ENCODE measurements at regions not wholly inside any gene's neighbourhood (a gene's known extent, or its start where the extent isn't known, plus 50 kb on each side); places are given as distances from the start of the nearest gene placed in this dataset.

DNA sequence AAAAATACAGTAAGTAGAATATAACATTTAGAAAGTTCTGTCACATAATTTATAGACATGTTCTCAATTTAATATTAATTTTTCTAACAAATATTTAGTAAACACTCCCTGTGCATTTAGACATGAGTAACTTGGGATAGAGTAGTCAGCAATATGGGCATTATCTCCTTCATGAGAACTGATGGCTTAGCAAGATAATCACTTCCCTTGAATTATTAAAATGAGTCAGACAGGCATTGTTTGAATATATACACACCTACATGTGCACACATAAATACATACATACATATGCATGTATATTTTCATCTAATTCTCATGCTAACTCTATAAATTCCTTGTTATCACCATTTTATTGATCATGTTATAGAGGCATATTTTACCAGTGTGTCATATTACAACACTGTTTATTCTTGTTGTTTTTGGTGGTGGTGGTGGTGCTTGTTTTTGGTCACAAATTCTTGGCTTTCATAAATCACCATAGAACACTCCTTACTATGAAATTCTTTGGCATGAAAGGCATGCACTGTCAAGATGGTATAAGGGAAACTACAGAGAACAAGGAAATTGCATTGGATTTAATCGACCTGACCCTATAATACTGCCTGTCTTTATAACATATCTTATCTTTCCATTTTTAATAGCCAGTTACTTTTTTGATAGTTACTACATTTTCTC lies 434.5 kb upstream of the MANEA start:
- no peak for DNase-seq (ENCODE audit: low read depth)

- no peak for DNase-seq (ENCODE audit: low read depth)
Measured at GRCh38 chr6:95143408-95144180, 433.7 kb upstream of the MANEA start.

GRCh38 chr6:95145457-95145856 lies 431.9 kb upstream of the MANEA start:
- no peak for DNase-seq (ENCODE audit: low read depth)

DNA sequence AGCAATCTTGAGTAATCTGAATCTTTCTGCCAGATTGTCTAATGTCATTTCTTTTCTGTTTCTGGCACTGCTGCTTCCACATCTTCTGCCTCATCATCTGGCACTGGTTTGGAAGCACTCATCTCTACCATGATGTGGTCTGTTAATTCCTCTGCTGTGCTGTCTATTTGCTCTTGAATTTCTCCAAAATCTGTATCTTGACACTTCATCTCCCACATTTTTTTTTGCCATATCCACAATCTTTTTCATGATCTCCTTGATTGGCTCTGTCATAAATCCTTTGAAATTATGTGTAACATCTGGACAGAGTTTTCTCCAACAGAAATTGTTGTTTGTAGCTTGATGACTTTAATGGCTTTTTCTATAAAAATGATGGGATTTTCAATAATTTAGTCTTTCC lies 417.8 kb upstream of the MANEA start:
- DNase-seq (ENCODE audit: low read depth), result no peak

- DNase-seq (ENCODE audit: low read depth), result no peak
Measured at GRCh38 chr6:95169775-95170174, 407.6 kb upstream of the MANEA start.

DNA sequence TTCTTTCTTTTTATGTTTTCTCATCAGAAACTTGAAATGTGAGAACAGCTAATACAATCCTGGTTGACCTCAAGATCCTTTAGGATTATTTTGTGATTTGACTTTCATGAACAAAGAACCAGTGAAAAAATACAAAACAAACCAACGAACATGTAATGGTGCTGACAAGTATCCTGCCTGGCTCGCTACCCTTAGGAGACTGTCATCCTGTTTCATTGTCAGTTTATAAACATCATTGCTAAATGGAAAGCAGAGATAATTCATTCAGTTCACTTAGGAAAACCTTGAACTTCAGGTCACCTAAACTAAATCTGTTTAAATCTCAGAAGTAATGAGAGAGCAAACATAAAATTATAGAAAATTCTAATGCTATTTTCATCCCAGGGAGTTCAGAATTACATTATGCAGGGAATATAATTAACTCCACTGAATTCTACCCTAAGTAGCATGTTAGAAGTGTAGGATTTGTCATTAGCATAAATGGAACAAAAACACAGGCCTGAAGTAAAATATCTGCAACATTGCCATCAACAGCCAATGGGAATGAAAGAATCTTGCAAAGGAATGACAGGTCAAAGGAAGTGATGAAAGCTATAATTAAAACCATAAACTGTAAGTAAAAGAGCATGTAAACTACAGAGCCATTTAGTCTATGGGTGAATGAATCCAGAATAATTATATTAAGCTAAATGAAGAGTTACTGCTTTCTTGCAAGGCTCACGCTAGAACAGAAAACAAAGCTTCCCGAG lies 401.2 kb upstream of the MANEA start:
- DNase-seq (ENCODE audit: low read depth), result no peak

- no peak for DNase-seq (ENCODE audit: low read depth)
Measured at GRCh38 chr6:95185874-95186273, 391.5 kb upstream of the MANEA start.

DNA sequence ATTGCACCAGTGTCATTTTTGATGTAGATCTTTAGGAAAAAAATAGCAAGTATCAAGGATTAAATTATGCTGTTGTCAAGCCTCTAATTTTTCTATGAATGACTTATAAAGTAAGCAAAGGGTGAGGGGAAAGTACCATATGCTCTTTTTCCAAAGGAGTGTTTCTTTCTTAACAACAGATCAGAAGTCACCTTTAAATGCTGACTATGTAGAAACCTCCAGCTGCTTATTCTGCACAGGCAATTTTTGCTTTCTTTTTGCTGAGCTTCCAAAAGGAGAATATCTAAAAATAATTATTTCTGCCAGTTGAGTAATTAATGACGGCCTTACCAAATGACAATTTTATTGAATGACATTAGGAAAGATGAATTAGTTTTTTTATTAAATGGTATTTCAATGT lies 390.6 kb upstream of the MANEA start:
- DNase-seq (ENCODE audit: low read depth), result no peak

DNA sequence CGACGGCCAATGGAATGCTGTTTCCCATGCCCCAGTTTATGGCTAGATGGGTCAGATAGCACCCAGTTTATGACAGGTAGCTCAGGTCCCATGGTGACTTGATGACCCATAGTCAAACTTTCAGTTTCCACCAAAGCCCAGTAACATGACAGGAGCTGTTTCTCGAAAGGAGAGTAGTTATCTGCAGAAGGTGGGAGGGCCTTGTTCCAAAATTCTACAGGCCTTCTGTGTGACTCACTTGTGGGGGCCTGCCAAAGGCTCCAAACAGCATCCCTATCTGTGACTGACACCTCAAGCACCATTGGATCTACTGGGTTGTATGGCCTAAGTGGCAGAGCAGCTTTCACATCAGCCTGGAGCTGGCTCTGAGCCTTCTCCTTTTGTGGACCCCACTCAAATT lies 379.7 kb upstream of the MANEA start:
- no peak for DNase-seq (ENCODE audit: low read depth)

DNA sequence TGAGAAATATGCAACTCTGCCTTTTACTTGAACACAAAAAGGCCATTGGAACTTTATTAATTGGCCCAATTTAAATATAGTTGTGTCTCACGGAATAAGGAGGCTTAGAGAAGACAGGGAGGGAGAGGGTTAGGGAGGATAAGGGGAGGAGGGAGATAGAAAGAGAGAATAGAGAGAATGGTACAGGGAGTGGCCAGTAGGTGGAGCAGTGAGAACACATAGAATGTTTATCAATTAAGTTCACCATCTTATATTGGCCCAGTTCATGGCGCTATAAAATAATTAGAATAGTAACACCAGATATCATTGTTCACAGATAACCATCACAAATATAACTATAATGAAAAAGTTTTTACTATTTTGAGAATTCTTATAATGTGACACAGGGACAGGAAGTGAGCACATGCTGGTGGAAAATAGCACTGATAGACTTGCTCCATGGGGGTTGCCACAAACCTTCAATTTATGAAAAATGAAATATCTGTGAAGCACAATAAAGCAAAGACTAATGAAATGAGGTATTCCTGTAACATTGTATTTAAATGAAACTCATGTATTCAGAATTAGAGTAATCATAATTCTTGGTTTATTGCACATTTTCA lies 374.1 kb upstream of the MANEA start:
- DNase-seq (ENCODE audit: low read depth), result no peak

- no peak for DNase-seq (ENCODE audit: low read depth)
Measured at GRCh38 chr6:95204178-95204577, 373.2 kb upstream of the MANEA start.

DNA sequence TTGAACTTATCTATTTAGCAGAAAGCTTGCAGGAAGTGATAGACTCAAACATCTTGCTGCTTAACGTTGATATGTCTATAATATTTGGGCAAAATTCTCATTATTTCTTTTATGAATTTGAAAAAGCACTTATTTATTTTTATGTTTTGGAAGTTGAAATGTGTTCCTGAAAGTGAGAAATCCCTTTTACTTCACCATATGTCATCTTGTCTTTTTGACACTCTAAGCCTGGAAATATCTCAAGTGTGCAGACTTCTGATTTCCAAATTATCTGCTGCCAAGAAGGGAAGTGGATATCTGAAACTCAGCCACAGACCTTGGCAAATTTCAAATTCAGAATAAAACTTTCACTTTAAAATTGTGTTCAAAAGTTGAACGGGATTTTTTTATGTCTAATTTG lies 368.7 kb upstream of the MANEA start:
- DNase-seq (ENCODE audit: low read depth), result no peak

DNA sequence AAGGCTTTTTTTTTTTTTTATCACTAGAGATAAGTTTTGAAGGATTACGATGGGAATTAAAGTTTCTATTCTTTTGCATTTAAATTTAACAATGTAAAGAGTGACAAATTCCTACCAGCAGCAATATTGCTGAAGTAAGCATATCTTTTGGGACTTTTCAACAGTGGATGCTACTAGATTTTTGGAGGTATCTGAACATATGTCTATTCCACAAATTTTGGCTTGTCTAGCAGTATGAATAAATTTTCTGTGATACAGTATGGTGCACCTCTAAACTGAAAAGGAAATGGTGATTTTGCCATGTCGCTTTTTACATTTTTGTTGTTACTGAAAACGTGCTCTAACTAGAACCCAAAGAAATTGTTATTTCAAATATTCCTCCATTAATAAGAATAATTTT lies 368.3 kb upstream of the MANEA start:
- DNase-seq (ENCODE audit: low read depth), result no peak

GRCh38 chr6:95216555-95216954 lies 360.8 kb upstream of the MANEA start:
- DNase-seq (ENCODE audit: low read depth), result no peak

- no peak for DNase-seq (ENCODE audit: low read depth)
Measured at GRCh38 chr6:95227351-95227750, 350.0 kb upstream of the MANEA start.

GRCh38 chr6:95228636-95229035 lies 348.7 kb upstream of the MANEA start:
- DNase-seq (ENCODE audit: low read depth), result no peak

DNA sequence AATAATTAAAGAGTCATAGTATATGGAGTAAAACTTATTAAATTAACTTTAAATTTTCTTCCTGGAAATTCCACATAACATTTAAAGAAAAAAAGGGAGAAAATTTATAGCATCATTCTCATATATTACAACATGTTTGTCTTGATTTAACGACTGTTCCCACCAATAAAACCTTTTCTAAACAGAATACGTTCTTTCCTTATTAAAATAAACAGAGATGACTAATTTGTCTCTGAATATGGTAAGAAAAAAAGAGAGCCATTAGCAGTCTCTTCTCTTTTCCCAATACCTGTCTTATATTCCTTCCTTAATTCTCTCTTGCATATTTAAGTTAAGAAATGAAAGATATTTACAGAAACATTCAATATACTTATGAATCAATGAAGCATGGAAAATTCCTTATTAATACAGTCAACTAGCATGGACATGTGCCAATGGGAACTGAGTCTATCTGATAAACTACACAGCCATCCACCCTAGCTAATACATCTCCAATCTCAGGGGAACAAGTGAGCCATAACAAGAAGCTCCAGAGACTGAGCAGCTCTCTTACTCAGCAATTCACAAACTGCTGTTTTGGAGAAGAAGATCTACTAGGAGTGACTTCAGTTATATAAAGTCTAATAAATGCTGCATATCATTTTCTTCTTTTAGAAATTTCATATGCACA lies 347.1 kb upstream of the MANEA start:
- DNase-seq (ENCODE audit: low read depth), result no peak

- no peak for DNase-seq (ENCODE audit: low read depth)
Measured at GRCh38 chr6:95231416-95231815, 345.9 kb upstream of the MANEA start.

DNA sequence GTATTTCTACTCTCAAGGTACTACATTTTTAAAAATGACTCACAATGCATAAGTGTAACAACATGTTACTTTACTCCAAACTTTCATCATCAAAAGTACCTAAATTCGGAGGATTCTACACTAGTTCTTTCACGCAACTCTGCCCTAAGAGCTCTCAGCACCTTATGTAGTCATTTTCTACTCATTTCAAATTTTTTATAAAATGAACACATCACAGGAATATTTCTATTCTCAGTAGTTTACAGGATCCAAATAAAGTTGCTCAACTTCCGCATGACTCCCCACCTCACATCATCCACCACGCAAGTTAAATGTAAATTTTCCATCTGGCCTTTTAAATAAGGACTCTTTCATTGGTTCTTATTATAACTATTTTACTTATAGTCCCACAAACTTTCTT lies 344.9 kb upstream of the MANEA start:
- DNase-seq (ENCODE audit: low read depth), result no peak

DNA sequence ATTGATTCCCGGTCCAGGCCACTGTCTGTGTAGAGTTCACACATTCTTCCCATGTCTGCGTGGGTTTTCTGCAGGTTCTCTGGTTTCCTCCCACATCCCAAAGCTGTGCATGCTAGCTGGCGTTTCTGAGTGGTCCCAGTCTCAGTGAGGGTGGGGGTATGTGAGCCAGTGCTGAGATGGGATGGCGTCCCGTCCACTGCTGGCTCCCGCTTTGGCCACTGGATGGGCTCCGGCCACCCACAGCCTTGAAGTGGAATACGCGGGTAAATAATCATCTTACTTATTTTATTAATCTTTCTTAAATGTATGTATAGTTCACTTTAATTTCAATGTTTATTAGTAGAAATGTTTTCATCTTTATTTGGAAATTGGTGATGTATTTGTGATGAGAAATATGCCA lies 343.5 kb upstream of the MANEA start:
- no peak for DNase-seq (ENCODE audit: low read depth)

- DNase-seq (ENCODE audit: low read depth), result no peak
Measured at GRCh38 chr6:95240514-95240913, 336.8 kb upstream of the MANEA start.

DNA sequence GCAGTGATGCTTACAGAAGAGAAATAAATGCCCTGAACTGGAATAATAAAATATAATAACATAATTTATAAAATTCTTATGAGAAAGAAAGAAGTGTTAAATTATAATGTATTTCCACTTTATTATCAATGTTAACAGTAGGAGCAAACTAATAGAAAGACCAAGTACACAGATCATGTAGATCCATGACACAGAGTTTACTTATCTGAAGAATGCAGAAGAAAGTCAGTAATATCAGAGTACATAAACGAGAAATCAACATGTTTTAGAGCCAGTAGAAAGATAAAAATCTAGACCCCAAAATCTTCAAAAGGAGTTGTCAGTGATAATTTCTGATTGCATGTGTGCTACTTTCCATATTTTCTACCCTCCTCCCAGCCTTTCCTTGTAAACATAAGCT lies 334.8 kb upstream of the MANEA start:
- no peak for DNase-seq (ENCODE audit: low read depth)

Data from GM04504 (cell line).